ENCODE measurements at regions not wholly inside any gene's neighbourhood (a gene's known extent, or its start where the extent isn't known, plus 50 kb on each side); places are given as distances from the start of the nearest gene placed in this dataset.

- TF ChIP-seq CTCF (IDR thresholded peaks at IDR 0.05 in 2 of 3, conservative IDR thresholded peaks at IDR 0.05 in 1 of 3; ENCODE audit: borderline replicate concordance in 1 of 3, insufficient read depth in 1 of 3, low read depth in 2 of 3, low read length in 2 of 3): no peak
- no peak for TF ChIP-seq POLR2A (IDR thresholded peaks at IDR 0.05; ENCODE audit: borderline replicate concordance, extremely low read depth, insufficient read depth, insufficient read length)
- no peak for TF ChIP-seq REST (IDR thresholded peaks at IDR 0.05; ENCODE audit: low read depth)
- no peak for TF ChIP-seq MAX (IDR thresholded peaks at IDR 0.05)
- TF ChIP-seq EZH2 (IDR thresholded peaks at IDR 0.05): no peak
- TF ChIP-seq CEBPB (IDR thresholded peaks at IDR 0.05; ENCODE audit: low read depth): no peak
- no peak for TF ChIP-seq YY1 (IDR thresholded peaks at IDR 0.05; ENCODE audit: extremely low read depth, insufficient replicate concordance, low read depth, low read length)
- no peak for TF ChIP-seq ZBTB33 (IDR thresholded peaks at IDR 0.05; ENCODE audit: extremely low read depth, insufficient replicate concordance, low read length)
- no peak for TF ChIP-seq TCF7L2 (IDR thresholded peaks at IDR 0.05; ENCODE audit: borderline replicate concordance, extremely low read depth, insufficient read depth, insufficient read length)
- no peak for TF ChIP-seq JUND (IDR thresholded peaks at IDR 0.05)
- TF ChIP-seq SIN3A (IDR thresholded peaks at IDR 0.05; ENCODE audit: low read depth): no peak
Measured at GRCh38 chr13:107138486-107138885, 570.5 kb upstream of the ARGLU1 start.
